Natural killer cell (primary cell): ENCODE measurements at regions not wholly inside any gene's neighbourhood (a gene's known extent, or its start where the extent isn't known, plus 50 kb on each side); places are given as distances from the start of the nearest gene placed in this dataset.

Experiments
- ATAC-seq, 3 donors: fragments of 150-1000 bp in 2 of 3; fragments of 200-7000 bp in 1 of 3; cut with Tn5 transposase; 1 replicate in 1 of 3; 2 replicates in 2 of 3; pipeline ENCODE4 v1.10.0; 2021; ENCODE audit warnings: mild to moderate bottlenecking in 2 of 3, moderate library complexity in 2 of 3
- DNase-seq, 2 donors: peaks; one replicate each; pipeline versions ENCODE4 v3.0.0 to v3.0.0-alpha.2; 2013 to 2021; ENCODE audit warnings: mixed read lengths in 1 of 2
- H3K27ac ChIP-seq: one replicate; pipeline ENCODE4 v1.5.1; 2013; ENCODE audit warnings: mild to moderate bottlenecking, low read length
- H3K27me3 ChIP-seq: one replicate; pipeline ENCODE4 v1.6.1; 2013; ENCODE audit warnings: low read length; ENCODE audit not compliant: control insufficient read depth, insufficient read depth
- H3K36me3 ChIP-seq: one replicate; pipeline ENCODE4 v1.6.1; 2013; ENCODE audit warnings: low read length; ENCODE audit not compliant: control insufficient read depth, insufficient read depth
- H3K4me1 ChIP-seq: one replicate; pipeline ENCODE4 v1.6.1; 2013; ENCODE audit warnings: low read length; ENCODE audit not compliant: control insufficient read depth, insufficient read depth
- H3K4me3 ChIP-seq: one replicate; pipeline ENCODE4 v1.5.1; 2013; ENCODE audit warnings: low read length
- H3K9me3 ChIP-seq: one replicate; pipeline ENCODE4 v1.6.1; 2013; ENCODE audit warnings: low read length; ENCODE audit not compliant: control insufficient read depth, insufficient read depth
- H3K27ac Mint-ChIP-seq, 2 donors: one replicate each; pipeline ENCODE4 v1.8.0; 2022; ENCODE audit warnings: mild to moderate bottlenecking in 2 of 2, mixed read lengths in 2 of 2, moderate library complexity in 1 of 2
- H3K27me3 Mint-ChIP-seq, 2 donors: one replicate each; pipeline ENCODE4 v1.8.0; 2022; ENCODE audit warnings: low read depth in 2 of 2, mixed read lengths in 2 of 2
- H3K36me3 Mint-ChIP-seq: one replicate; pipeline ENCODE4 v1.8.0; 2022; ENCODE audit warnings: mixed read lengths
- H3K4me1 Mint-ChIP-seq, 2 donors: one replicate each; pipeline ENCODE4 v1.8.0; 2022; ENCODE audit warnings: mixed read lengths in 2 of 2
- H3K4me3 Mint-ChIP-seq: one replicate; pipeline ENCODE4 v1.8.0; 2022; ENCODE audit warnings: mild to moderate bottlenecking, moderate library complexity, mixed read lengths
- H3K9me3 Mint-ChIP-seq, 2 donors: one replicate each; pipeline ENCODE4 v1.8.0; 2022; ENCODE audit warnings: mixed read lengths in 2 of 2
- WGBS: methylation state at CpG from one replicate; pipeline ENCODE4 v1.1.7; 2013; ENCODE audit warnings: missing lambda C conversion rate; ENCODE audit not compliant: insufficient coverage; 5-methylcytosine and 5-hydroxymethylcytosine counted together
- intact Hi-C: fragments of 100-400 bp; cut with micrococcal nuclease; formaldehyde crosslinking; loops from one replicate; pipeline ENCODE4 v1.14.2; 2022
- TF ChIP-seq, protein P1 (sequence below): fragments of 200-600 bp; IDR thresholded peaks from one replicate; pipeline ENCODE4 v1.8.0; 2022; ENCODE audit warnings: antibody characterized with exemption

DNA sequence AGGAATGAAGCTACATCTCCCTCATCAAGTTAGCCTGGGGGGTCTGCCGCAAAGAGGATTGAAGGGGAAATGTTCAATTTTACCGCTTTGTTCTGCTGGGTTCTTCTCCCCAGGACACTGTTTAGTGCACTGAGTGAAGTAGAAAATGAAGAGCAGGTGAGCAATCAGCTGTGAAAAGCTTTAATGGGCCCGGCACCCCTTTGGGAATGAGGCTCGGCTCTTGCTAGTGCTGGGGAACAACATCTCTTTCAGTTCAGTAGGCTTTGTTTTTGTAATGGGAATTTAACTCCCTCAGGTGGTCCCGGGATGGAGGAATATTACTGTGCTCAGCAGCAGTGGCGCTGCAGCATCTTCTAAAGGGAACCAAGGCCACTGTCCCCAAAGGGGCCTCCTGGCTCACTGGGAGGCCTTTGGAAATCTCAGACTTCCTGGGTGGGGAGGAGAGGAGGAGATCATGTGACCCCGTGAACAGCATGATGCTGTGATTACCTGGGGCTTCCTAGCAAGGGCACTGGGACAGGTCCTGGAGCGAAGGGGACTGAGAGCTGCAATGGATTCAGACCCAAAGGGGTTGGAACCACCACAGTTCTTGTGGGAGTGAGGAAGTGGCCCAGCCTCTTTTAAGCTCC, 85.2 kb upstream of the MAX start:
- Histone ChIP-seq H3K27me3 (no peaks in the 10 kb centered on the region), H3K4me3 (no peak overlapping the region), H3K4me1 (no peaks in the 10 kb centered on the region), H3K36me3 (no peaks in the 10 kb centered on the region), H3K27ac (no peak overlapping the region), H3K9me3 (peaks cover 1% of the 10 kb centered on the region)
- TF ChIP-seq, protein P1, sequence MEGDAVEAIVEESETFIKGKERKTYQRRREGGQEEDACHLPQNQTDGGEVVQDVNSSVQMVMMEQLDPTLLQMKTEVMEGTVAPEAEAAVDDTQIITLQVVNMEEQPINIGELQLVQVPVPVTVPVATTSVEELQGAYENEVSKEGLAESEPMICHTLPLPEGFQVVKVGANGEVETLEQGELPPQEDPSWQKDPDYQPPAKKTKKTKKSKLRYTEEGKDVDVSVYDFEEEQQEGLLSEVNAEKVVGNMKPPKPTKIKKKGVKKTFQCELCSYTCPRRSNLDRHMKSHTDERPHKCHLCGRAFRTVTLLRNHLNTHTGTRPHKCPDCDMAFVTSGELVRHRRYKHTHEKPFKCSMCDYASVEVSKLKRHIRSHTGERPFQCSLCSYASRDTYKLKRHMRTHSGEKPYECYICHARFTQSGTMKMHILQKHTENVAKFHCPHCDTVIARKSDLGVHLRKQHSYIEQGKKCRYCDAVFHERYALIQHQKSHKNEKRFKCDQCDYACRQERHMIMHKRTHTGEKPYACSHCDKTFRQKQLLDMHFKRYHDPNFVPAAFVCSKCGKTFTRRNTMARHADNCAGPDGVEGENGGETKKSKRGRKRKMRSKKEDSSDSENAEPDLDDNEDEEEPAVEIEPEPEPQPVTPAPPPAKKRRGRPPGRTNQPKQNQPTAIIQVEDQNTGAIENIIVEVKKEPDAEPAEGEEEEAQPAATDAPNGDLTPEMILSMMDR = no peak
- intact Hi-C loops = no loop called here
- no peaks in the 10 kb centered on the region for H3K4me1 Mint-ChIP-seq
- peaks cover 8 to 19% of the 10 kb centered on the region in 2 donors for H3K27me3 Mint-ChIP-seq
- no peak overlapping the region for H3K27ac Mint-ChIP-seq
- DNase-seq (no peak), ATAC-seq (no peak)
- peaks cover 2% of the 10 kb centered on the region in 2 donors for H3K9me3 Mint-ChIP-seq
- 91% methylated on average over 8 of the region's 8 CpGs for WGBS
- no peaks in the 10 kb centered on the region for H3K36me3 Mint-ChIP-seq
- H3K4me3 Mint-ChIP-seq = no peak overlapping the region

DNA sequence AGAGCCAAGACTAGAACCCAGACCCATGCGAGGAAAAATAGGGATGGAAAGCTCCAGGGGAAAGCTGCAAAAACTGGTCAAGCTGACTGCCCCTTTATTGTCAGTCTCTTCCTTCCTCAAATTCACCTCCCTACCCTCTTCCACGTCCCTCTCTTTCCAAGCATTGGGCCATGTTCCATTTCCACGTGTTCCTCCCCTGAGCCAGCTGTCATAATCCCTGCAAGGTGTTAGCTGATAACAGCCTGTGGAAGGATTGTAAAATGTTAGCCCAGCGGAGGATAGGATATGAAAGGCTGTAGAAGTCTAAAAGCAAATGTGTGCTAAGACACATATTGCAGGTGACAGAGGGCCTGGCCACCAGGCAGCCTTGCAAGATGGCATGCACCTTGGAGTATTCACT, 88.0 kb upstream of the MAX start:
- Histone ChIP-seq H3K4me1 (no peaks in the 10 kb centered on the region), H3K4me3 (no peak overlapping the region), H3K9me3 (no peaks in the 10 kb centered on the region), H3K27ac (no peak overlapping the region), H3K27me3 (no peaks in the 10 kb centered on the region), H3K36me3 (no peaks in the 10 kb centered on the region)
- H3K36me3 Mint-ChIP-seq = no peaks in the 10 kb centered on the region
- H3K4me1 Mint-ChIP-seq = no peaks in the 10 kb centered on the region
- ATAC-seq (no peak), DNase-seq (no peak)
- TF ChIP-seq, protein P1 = no peak
- no peak overlapping the region for H3K27ac Mint-ChIP-seq
- no peak overlapping the region for H3K4me3 Mint-ChIP-seq
- peaks cover 5 to 19% of the 10 kb centered on the region in 2 donors for H3K27me3 Mint-ChIP-seq
- H3K9me3 Mint-ChIP-seq = no peaks in the 10 kb centered on the region
- 82% methylated on average over 3 of the region's 4 CpGs for WGBS
- intact Hi-C loops = no loop called here

- no peak overlapping the region for H3K4me3 Mint-ChIP-seq
- ATAC-seq (no peak), DNase-seq (no peak)
- 92% methylated on average over 5 of the region's 5 CpGs for WGBS
- H3K27me3 Mint-ChIP-seq = peaks cover 3 to 7% of the 10 kb centered on the region in 2 donors
- TF ChIP-seq, protein P1 = no peak
- H3K4me1 Mint-ChIP-seq = no peaks in the 10 kb centered on the region
- no peaks in the 10 kb centered on the region for H3K27me3 ChIP-seq
- no peaks in the 10 kb centered on the region for H3K36me3 ChIP-seq
- H3K27ac ChIP-seq = no peak overlapping the region
- H3K36me3 Mint-ChIP-seq = no peaks in the 10 kb centered on the region
- intact Hi-C loops = no loop called here
- H3K9me3 ChIP-seq = no peaks in the 10 kb centered on the region
- no peak overlapping the region for H3K27ac Mint-ChIP-seq
- no peak overlapping the region for H3K4me3 ChIP-seq
- H3K9me3 Mint-ChIP-seq = no peaks in the 10 kb centered on the region
- no peaks in the 10 kb centered on the region for H3K4me1 ChIP-seq
Measured at GRCh38 chr14:65191716-65192115, 89.4 kb upstream of the MAX start.

GRCh38 chr14:65192686-65193085, 90.4 kb upstream of the MAX start:
- DNase-seq = no peak
- no peak overlapping the region for H3K27ac Mint-ChIP-seq
- H3K36me3 Mint-ChIP-seq = no peaks in the 10 kb centered on the region

More at GRCh38 chr14:65192686-65193085, 90.4 kb upstream of the MAX start:
- no peak overlapping the region for H3K4me3 Mint-ChIP-seq
- Histone ChIP-seq H3K4me1 (no peaks in the 10 kb centered on the region), H3K27me3 (no peaks in the 10 kb centered on the region), H3K9me3 (no peaks in the 10 kb centered on the region), H3K27ac (no peak overlapping the region), H3K4me3 (no peak overlapping the region), H3K36me3 (no peaks in the 10 kb centered on the region)
- intact Hi-C loops = no loop called here
- no peaks in the 10 kb centered on the region for H3K9me3 Mint-ChIP-seq
- WGBS = 97% methylated on average over 1 of the region's 1 CpG
- TF ChIP-seq, protein P1 = no peak
- H3K4me1 Mint-ChIP-seq = no peaks in the 10 kb centered on the region
- no peaks in the 10 kb centered on the region for H3K27me3 Mint-ChIP-seq
- ATAC-seq = no peak
